GM18520 (cell line): ENCODE measurements at regions not wholly inside any gene's neighbourhood (a gene's known extent, or its start where the extent isn't known, plus 50 kb on each side); places are given as distances from the start of the nearest gene placed in this dataset.
"Not testable (repeated sequence)": the region's sequence is repeated elsewhere in the genome, so short reads cannot be mapped to it uniquely, and the experiment has no call there.

Experiments used
- ATAC-seq: cut with Tn5 transposase; IDR thresholded peaks from one replicate; pipeline ENCODE4 v1.9.1; 2021; ENCODE audit not compliant: unreplicated experiment

- ATAC-seq: no peak
Measured at GRCh38 chr13:80737513-80737912, 396.6 kb upstream of the SPRY2 start.

DNA sequence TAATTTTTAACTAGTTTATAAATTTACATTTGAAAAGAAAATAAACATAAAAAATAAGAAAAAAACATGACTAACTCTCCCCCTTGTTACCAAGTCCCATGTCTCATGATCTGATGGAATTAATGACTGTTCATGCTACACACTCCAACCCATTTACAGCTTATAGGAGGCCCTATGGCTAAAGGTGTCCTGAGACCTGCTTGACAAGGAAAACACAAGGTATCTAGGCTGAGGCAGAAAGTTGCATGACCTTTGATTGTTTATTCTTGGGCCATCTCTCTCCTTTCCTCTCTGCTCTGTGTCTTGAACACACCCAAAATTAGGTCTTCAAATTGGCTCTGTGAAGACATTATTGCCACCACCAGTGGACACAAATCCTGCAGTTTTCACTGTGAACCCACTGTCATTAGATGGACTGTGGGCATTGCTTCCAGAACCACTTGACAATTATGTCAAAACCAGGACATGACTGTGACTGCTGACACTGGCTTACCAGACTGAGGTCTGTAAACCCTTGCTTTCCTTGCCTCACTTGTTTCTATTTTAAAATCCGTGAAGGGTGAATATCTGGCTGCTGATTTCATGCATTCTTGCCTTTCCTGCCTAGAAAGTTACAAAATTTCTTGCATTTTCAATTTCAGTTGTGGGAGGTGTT is 386.5 kb upstream of the SPRY2 start:
- ATAC-seq: no peak

- ATAC-seq: no peak
Measured at GRCh38 chr13:80726868-80727267, 385.9 kb upstream of the SPRY2 start.

- no peak for ATAC-seq
Measured at GRCh38 chr13:80721689-80722088, 380.8 kb upstream of the SPRY2 start.

DNA sequence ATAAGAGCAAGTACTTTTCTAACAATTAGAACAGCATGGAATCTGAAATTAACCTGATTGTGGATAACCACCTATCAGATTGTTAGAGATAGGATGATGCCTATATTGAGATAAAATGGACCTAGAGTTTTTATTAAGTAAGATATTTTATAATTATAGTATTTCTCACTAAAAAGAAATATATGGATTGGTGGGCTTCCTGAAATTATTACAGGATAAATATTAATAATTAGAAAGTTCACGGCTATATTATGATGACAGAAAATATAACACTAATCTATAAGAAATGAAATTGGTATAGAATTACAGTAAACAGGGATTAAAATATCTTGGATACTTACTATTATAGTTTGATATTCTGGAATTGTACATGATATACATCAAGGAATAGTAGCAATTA is 378.0 kb upstream of the SPRY2 start:
- ATAC-seq: no peak

GRCh38 chr13:80717776-80718175 is 376.9 kb upstream of the SPRY2 start:
- ATAC-seq: no peak

DNA sequence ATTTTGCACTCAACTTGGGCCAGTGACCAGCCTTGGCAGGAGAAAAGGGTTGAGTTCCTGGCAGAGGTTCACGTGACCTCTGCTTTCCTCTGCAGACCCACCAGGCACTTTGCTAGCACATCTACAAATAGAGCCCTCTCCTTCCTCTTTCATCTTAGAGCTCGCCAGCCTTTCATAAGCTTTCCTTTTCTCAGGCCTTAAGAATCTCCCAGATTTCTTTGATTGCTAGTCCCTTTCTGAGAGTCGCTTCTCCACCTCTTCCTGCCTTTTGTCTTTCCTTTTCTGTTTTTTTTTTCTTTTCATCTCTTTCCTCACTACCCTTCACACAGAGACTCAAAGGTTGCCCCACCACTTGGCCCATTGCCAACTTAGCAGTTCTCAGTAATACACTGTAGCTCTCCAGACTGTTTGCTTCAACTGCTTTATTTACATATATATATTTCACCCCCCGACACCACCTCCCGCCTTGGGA is 375.7 kb upstream of the SPRY2 start:
- ATAC-seq: no peak

DNA sequence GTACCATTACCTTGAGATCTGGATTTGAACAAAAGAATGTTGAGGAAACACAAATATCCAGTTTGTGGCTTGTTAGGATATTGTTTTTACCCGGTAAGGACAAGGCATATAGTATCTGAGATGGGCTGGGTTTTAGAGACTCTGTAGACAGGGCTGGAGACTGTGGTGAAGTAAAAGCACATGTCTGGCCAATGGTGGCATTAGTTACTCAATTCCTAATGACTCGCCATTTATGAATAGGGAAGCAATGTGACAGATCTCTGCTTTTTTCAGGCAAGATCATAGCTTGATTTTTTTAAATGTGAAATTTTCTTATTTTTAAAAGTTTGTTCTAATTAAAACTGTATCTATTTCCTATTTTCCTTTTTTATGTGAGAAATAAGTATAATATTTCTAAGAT is 371.1 kb upstream of the SPRY2 start:
- no peak for ATAC-seq

GRCh38 chr13:80708791-80709190 is 367.9 kb upstream of the SPRY2 start:
- no peak for ATAC-seq

DNA sequence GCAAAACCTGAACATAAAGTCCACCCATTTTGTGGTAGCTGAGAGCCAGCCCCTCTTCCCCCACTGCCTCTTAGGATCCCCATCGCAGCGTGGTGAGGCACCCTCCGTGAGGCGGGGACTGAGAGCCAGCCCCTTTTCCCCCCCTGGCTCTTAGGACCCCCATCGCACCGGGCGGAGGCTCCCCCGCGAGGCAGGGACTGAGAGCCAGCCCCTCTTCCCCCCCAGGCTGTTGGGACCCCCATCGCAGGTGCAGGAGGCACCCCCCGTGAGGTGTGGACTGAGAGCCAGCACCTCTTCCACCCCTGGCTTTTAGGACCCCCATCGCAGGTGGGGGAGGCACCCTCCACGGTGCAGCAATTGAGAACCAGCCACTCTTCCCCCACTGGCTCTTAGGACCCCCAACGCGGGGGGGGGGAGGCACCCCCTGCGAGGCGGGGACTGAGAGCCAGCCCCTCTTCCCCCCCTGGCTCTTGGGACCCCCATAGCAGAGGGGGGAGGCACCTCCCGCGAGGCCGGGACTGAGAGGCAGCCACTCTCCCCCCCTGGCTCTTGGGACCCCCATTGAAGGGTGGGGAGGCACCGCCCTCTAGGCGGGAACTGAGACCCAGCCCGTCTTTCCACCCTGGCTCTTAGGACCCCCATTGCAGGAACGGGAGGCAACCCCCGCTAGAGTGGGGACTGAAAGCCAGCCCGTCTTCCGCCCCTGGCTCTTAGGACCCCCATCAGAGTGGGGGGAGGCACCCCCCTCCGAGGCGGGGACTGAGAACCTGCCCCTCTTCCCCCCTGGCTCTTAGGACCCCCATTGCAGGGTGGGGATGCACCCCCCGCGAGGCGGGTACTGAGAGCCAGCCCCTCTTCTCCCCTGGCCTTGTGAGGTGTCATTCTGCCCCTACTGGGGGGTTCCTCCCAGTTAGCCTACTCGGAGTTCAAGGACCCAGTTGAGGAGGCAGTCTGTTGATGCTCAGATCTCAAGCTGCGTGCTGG is 366.4 kb upstream of the SPRY2 start:
- no peak for ATAC-seq

GRCh38 chr13:80706164-80706471 is 365.2 kb upstream of the SPRY2 start:
- no peak for ATAC-seq

- no peak for ATAC-seq
Measured at GRCh38 chr13:80705371-80706163, 364.6 kb upstream of the SPRY2 start.

DNA sequence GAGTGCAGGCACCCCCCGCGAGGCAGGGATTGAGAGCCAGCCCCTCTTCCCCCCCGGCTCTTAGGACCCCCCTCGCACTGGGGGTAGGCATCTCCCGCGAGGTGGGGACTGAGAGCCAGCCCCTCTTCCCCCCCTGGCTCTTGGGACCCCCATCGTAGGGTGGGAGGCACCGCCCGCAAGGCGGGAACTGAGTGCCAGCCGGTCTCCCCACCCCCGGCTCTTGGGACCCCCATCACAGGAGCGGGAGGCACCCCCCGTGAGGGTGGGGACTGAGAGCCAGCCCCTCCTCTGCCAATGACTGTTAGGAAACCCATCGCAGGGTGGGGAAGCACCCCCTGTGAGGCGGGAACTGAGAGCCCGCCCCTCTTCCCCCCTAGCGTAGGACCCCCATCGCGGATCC is 363.4 kb upstream of the SPRY2 start:
- no peak for ATAC-seq

GRCh38 chr13:80695841-80696240 is 354.9 kb upstream of the SPRY2 start:
- ATAC-seq: no peak

GRCh38 chr13:80691814-80692213 is 350.9 kb upstream of the SPRY2 start:
- not testable (repeated sequence) for ATAC-seq

- no peak for ATAC-seq
Measured at GRCh38 chr13:80690208-80690607, 349.3 kb upstream of the SPRY2 start.

- no peak for ATAC-seq
Measured at GRCh38 chr13:80688593-80688992, 347.7 kb upstream of the SPRY2 start.

DNA sequence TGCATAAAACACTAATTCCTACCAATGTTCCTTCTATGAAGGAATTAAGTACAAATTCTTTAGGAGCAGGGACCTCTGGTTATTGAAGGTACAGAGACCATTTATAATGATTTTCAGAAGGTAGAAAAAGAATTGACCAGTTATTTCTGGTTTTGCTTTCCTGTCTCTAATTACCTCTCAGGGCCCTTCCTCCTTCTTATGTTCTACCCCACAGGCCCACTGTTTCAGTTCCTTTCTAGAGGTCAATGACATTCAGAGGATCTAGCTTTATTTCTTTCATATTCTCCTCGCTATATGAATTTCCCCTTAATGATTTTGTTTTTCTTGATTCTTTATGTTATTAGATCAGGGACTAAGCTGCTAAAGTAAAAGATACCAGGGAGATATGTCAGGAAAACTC is 345.0 kb upstream of the SPRY2 start:
- ATAC-seq: no peak

DNA sequence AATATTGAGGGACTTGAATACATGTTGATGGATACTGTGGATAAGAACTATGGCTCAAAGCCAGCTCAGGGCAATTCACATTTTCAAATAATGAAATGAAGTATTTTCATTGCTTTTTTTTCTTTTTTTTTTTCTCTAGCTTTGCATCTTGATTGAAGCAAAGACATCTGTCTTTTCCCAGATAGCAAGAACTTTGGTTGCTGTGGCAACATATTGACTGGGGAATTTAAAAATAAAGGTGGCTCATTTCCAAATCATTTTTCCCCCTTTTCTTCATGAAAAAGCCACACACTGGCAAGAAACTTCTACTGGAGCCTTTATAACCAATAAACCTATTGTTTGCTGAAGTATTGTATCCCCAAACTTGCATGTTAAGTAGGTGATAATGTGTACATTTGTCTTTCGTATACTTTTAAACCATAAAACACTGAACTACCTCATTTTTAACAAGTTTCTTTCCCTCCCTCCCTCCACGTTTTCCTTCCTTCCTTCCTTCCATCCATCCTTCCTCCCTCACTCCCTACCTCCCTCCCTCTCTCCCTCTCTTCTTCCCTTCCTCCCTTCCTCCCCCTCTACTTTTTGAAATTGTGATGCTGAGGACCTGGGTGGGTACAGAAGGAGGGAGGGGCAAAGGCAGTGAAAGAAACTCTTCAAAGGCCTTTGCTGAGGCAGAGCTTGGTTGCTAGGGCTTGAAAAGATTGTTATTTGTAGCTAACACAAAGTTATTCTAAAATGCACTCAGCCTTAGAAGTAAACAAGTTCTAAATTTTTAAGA is 343.5 kb upstream of the SPRY2 start:
- no peak for ATAC-seq

- ATAC-seq: no peak
Measured at GRCh38 chr13:80680786-80681366, 339.9 kb upstream of the SPRY2 start.
